GM12878 (cell line): ENCODE measurements at regions not wholly inside any gene's neighbourhood (a gene's known extent, or its start where the extent isn't known, plus 50 kb on each side); places are given as distances from the start of the nearest gene placed in this dataset.

ENCODE experiments used
- ATAC-seq: fragments of 200-7000 bp; cut with Tn5 transposase; 3 replicates; pipeline ENCODE4 v1.9.1; 2020; ENCODE audit warnings: mild to moderate bottlenecking, moderate library complexity
- BruUV-seq: library from RNA; stranded (reverse); fragments of 400-500 nt; replicated peaks from 2 replicates; lab custom pipeline; 2021; lab: Mats Ljungman, UMichigan
- CTCF ChIA-PET: fragments of 300-600 bp; sonication (Branson Sonifier 250); formaldehyde crosslinking; extraction: SDS; loops from one replicate; lab custom pipeline; 2021; ENCODE audit warnings: inconsistent platforms; lab: Yijun Ruan, JAX
- POLR2A ChIA-PET: fragments of 350-600 bp; formaldehyde crosslinking; extraction: SDS; loops from one replicate; lab custom pipeline; 2021; ENCODE audit warnings: inconsistent platforms; lab: Charles Lee
- RAD21 ChIA-PET: fragments of 300-600 bp; sonication (Branson Sonifier 250); formaldehyde crosslinking; loops from one replicate; lab custom pipeline; 2023; ENCODE audit warnings: antibody characterized with exemption; ENCODE audit not compliant: unreplicated experiment; lab: Charles Lee
- SMC1A ChIA-PET: fragments of 300-600 bp; sonication (Branson Sonifier 250); formaldehyde crosslinking; loops from one replicate; lab custom pipeline; 2023; ENCODE audit not compliant: unreplicated experiment, uncharacterized antibody; lab: Charles Lee
- DNase-seq: peaks from one replicate; pipeline ENCODE4 v3.0.0-alpha.2; 2011; ENCODE audit warnings: low read depth, low spot score
- FAIRE-seq: peaks from 3 replicates; lab custom pipeline; 2011; peaks lifted over from hg19 to GRCh38; lab: Jason Lieb, UNC
- H2AFZ ChIP-seq: 2 replicates; pipeline ENCODE4 v1.6.0; 2011; ENCODE audit warnings: low read depth, low read length, control low read depth; ENCODE audit not compliant: control insufficient read depth
- H3K27ac ChIP-seq: 2 replicates; pipeline ENCODE4 v1.5.1; 2011; ENCODE audit warnings: control low read depth; ENCODE audit not compliant: control insufficient read depth, insufficient read depth
- H3K27me3 ChIP-seq, 2 experiments: replicated peaks in 1 of 2; 2 replicates each; pipeline versions ENCODE4 v1.6.0 to v1.6.1; 2011; ENCODE audit warnings: low read length in 1 of 2; ENCODE audit not compliant: control insufficient read depth in 2 of 2, insufficient read depth in 2 of 2
- H3K36me3 ChIP-seq, 2 experiments: 2 replicates each; pipeline ENCODE4 v1.5.1; 2011; ENCODE audit warnings: low read length in 1 of 2; ENCODE audit not compliant: control insufficient read depth in 2 of 2, insufficient read depth in 2 of 2
- H3K4me1 ChIP-seq: 2 replicates; pipeline ENCODE4 v1.6.1; 2011; ENCODE audit warnings: mild to moderate bottlenecking, low read length, moderate library complexity, mixed read lengths; ENCODE audit not compliant: control insufficient read depth, insufficient read depth
- H3K4me2 ChIP-seq: 2 replicates; pipeline ENCODE4 v1.6.0; 2011; ENCODE audit warnings: control low read depth; ENCODE audit not compliant: control insufficient read depth, insufficient read depth
- H3K4me3 ChIP-seq: fragments of 200-600 bp; sonication (generic); 2 replicates; pipeline ENCODE4 v1.5.1; 2016
- H3K79me2 ChIP-seq: 2 replicates; pipeline ENCODE4 v1.6.0; 2011; ENCODE audit warnings: low read length; ENCODE audit not compliant: control insufficient read depth, insufficient read depth
- H3K9ac ChIP-seq: 2 replicates; pipeline ENCODE4 v1.8.0; 2011; ENCODE audit warnings: low read length, control low read depth, mixed read lengths; ENCODE audit not compliant: control insufficient read depth, insufficient read depth
- H3K9me3 ChIP-seq: replicated peaks from 3 replicates; pipeline ENCODE4 v1.5.1; 2011; ENCODE audit warnings: mild to moderate bottlenecking, low read length; ENCODE audit not compliant: control insufficient read depth, insufficient read depth
- H4K20me1 ChIP-seq: 2 replicates; pipeline ENCODE4 v1.6.0; 2011; ENCODE audit not compliant: control insufficient read depth, insufficient read depth
- ATF7 ChIP-seq: fragments of 450-650 bp; IDR thresholded peaks from 2 replicates; pipeline ENCODE4 v1.6.1; 2016; ENCODE audit warnings: low read depth, mild to moderate bottlenecking
- BCL3 ChIP-seq: IDR thresholded peaks from 2 replicates; pipeline ENCODE4 v1.6.1; 2011; ENCODE audit warnings: borderline replicate concordance, low read depth, mild to moderate bottlenecking, moderate library complexity, low read length; ENCODE audit not compliant: insufficient read depth, poor library complexity, severe bottlenecking
- GABPA ChIP-seq: IDR thresholded peaks from 2 replicates; pipeline ENCODE4 v1.6.1; 2014; ENCODE audit warnings: antibody characterized with exemption, low read depth, mild to moderate bottlenecking, inconsistent platforms
- GATAD2B ChIP-seq: fragments of 450-650 bp; conservative IDR thresholded peaks from 2 replicates; pipeline ENCODE4 v1.6.1; 2017; ENCODE audit warnings: low read depth, mild to moderate bottlenecking, moderate library complexity
- NR2F1 ChIP-seq: fragments of 450-650 bp; conservative IDR thresholded peaks from 2 replicates; pipeline ENCODE4 v1.6.1; 2017; ENCODE audit warnings: mild to moderate bottlenecking
- PBX3 ChIP-seq: IDR thresholded peaks from 2 replicates; pipeline ENCODE4 v1.6.1; 2011; ENCODE audit warnings: mild to moderate bottlenecking, low read depth, low read length, moderate library complexity; ENCODE audit not compliant: insufficient replicate concordance
- PRDM15 ChIP-seq: fragments of 450-650 bp; formaldehyde crosslinking; IDR thresholded peaks from 2 replicates; pipeline ENCODE4 v1.4.0; 2020; ENCODE audit warnings: mild to moderate bottlenecking, moderate library complexity
- TBL1XR1 ChIP-seq: IDR thresholded peaks from 2 replicates; pipeline ENCODE4 v1.6.1; 2012; ENCODE audit warnings: low read depth, low read length, improper control_type of control experiment
- TCF12 ChIP-seq: IDR thresholded peaks from 2 replicates; pipeline ENCODE4 v1.6.1; 2011; ENCODE audit warnings: low read depth, mild to moderate bottlenecking, low read length
- USF1 ChIP-seq: IDR thresholded peaks from 2 replicates; pipeline ENCODE4 v1.6.1; 2011; ENCODE audit warnings: borderline replicate concordance, low read depth, mild to moderate bottlenecking, moderate library complexity, mixed read lengths, low read length; ENCODE audit not compliant: insufficient read depth; ENCODE audit errors: extremely low read length
- ZBTB40 ChIP-seq: fragments of 450-650 bp; IDR thresholded peaks from 2 replicates; pipeline ENCODE4 v1.6.1; 2016; ENCODE audit warnings: mild to moderate bottlenecking, moderate library complexity, borderline replicate concordance
- in situ Hi-C: fragments of 300-500 bp; cut with MboI; formaldehyde crosslinking; loops from 9 replicates; pipeline ENCODE4 v1.14.3; 2018; ENCODE audit warnings: mixed read lengths
- intact Hi-C: fragments of 100-400 bp; cut with micrococcal nuclease; formaldehyde crosslinking; loops from one replicate; pipeline ENCODE4 v1.14.2; 2022; ENCODE audit not compliant: unreplicated experiment

- ChIA-PET RAD21 (no interaction called here), CTCF (interaction anchor here (0.6 to 0.7 kb wide), 2 partner anchors 102 to 167 kb away, joined by 3 read pairs; no protein-coding TSS in a partner anchor), SMC1A (interaction anchor here (0.6 kb wide), 1 partner anchor 241 kb away, joined by 3 read pairs; no protein-coding TSS in a partner anchor), POLR2A (no interaction called here)
- intact Hi-C loops = no loop called here
- DNase-seq = no peak
- no peak overlapping the region for H3K4me3 ChIP-seq
- FAIRE-seq = no peak
- no peak overlapping the region for H3K27ac ChIP-seq
- H3K79me2 ChIP-seq = no peaks in the 10 kb centered on the region
- no peaks in the 10 kb centered on the region for H3K4me1 ChIP-seq
- H3K9ac ChIP-seq = no peak overlapping the region
- H3K27me3 ChIP-seq = no peaks in the 10 kb centered on the region
- H3K4me2 ChIP-seq = no peak overlapping the region
- BruUV-seq = no TSS peak
- ATAC-seq = no peak
- no peaks in the 10 kb centered on the region for H4K20me1 ChIP-seq
- no peaks in the 10 kb centered on the region for H3K9me3 ChIP-seq
- H3K36me3 ChIP-seq = no peaks in the 10 kb centered on the region
- in situ Hi-C loops = loop anchor here (10.0 kb wide), 1 partner anchor 1493 kb away; no protein-coding TSS in a partner anchor
- no peak overlapping the region for H2AFZ ChIP-seq
- TF ChIP-seq ATF7 = no peak
- TF ChIP-seq USF1 = no peak
- TF ChIP-seq ZBTB40 = no peak
- TF ChIP-seq PBX3 = no peak
- no peak for TF ChIP-seq NR2F1
- TF ChIP-seq PRDM15 (CRISPR knock-in tag) = no peak
- TF ChIP-seq GABPA = no peak
- TF ChIP-seq BCL3 = no peak
- no peak for TF ChIP-seq TBL1XR1
- no peak for TF ChIP-seq TCF12
- TF ChIP-seq GATAD2B = no peak
- TF ChIP-seq, all 136 proteins: peak for 0
Measured at GRCh38 chr11:22138264-22138663, 54.6 kb upstream of the ANO5 start.
